HG02981 (cell line): ENCODE measurements at regions not wholly inside any gene's neighbourhood (a gene's known extent, or its start where the extent isn't known, plus 50 kb on each side); places are given as distances from the start of the nearest gene placed in this dataset.

Source experiments
- ATAC-seq: cut with Tn5 transposase; IDR thresholded peaks from one replicate; pipeline ENCODE4 v1.9.1; 2021; ENCODE audit warnings: mild to moderate bottlenecking, moderate library complexity; ENCODE audit not compliant: unreplicated experiment

GRCh38 chr16:86052115-86052670 lies 153.2 kb downstream of the IRF8 start:
- ATAC-seq = no peak

DNA sequence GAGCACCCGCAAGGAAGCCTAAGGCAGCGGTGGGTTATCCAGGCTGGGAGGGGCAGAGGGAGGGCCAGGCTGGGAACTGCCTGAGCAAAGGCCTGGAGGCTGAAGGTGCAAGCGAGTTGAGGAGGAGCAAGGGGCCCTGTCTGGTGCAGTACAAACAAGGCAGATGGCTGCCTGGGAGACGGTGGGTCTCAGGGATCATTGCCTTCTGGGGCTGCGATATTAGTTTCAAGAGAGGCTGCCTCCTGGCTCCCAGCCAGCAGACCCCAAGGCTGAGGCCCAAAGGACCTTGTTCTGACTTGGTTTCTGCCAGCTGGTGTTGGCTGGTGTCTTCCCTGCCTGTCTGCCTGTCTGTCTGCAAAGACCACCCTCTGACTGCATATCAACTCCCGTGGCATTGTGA lies 154.0 kb downstream of the IRF8 start:
- ATAC-seq = no peak

DNA sequence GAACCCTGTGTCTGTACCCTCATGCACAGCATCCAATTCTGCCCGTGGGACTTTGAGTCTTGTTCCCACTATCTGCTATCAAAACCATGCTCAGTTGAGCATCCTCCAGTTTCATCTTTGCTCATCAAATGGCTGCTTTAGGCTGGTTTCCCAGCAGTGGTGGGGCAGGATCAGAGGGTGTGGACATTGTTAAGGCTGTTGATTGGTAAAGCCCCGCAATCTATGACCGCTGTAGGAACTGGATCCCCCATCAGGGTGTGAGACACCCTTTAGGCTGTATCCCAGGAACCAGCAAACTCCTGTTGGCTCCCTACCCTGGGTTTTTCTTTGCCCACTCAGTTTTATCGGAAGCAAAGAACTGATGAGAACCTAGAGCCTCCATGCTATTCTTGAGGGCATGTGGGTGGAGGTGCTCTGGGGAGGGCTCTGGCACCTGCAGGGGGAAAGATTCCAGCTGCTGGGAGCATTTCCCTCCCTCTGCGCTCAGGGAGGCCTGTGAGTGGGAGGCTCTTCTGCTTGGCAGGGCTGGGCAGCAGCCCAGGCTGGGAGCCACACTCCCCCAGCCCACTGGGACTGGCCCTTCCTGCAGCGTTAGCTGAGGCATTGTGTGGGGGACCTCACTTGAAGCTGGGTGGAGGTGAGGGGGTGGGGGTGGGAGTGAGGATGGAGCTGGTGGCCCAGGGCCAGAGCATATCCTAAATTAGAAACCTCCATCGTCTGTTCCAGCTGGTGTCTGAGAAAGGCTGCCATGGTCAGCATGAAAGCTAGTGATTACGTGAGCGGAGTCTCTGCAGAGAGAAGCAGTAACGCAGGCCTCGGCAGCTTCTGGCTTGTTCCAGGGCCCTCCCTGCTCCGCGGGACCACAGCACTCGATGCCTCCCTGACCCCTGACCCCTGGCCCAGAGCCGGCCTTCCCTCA lies 160.6 kb downstream of the IRF8 start:
- ATAC-seq = no peak

DNA sequence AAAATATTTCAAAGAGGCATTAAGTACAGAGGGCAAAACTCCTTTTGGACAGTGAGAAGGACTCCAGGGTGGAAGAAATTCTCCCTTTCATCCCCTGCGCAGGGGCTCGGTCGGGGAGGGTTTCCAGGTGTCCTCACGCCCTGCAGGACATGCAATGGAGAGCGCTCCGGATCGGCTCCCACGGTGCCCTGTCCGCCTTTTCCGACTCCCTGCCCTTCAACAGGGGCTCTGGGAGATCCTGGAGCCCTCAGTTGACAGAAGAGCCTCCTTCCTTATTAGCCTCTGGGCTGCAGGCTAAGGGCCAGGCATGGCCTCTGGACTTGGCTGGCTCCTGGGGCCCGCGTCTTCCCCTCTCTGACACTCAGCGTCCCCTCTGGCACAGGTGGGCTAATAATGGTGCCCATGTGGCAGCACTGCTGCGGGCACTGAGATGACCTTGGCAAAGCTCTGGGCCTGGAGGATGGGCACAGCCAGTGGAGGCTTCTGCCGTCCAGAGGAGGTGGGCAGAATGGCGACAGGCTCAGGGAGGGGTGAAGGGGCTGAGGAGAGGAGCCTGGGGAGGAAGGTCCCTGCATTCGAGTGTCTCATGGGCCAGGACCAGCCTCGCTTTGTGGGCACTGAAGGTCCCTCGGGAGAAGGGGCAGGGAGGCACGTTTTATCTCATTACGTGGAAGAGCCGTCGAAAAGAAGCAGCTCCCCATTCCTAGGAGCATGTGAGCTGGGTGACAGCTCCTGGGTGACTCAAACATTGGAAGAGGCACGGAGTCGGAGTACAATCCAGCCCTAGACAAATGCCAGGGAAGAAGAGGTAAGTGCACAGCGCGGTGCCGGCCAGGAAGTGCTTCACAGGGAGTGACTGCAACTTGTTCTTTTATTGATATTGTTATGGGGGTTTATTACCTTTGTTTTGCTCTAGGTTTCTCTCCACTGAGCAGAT lies 161.7 kb downstream of the IRF8 start:
- no peak for ATAC-seq

- ATAC-seq = no peak
Observed at GRCh38 chr16:86061318-86061695, 162.3 kb downstream of the IRF8 start.

DNA sequence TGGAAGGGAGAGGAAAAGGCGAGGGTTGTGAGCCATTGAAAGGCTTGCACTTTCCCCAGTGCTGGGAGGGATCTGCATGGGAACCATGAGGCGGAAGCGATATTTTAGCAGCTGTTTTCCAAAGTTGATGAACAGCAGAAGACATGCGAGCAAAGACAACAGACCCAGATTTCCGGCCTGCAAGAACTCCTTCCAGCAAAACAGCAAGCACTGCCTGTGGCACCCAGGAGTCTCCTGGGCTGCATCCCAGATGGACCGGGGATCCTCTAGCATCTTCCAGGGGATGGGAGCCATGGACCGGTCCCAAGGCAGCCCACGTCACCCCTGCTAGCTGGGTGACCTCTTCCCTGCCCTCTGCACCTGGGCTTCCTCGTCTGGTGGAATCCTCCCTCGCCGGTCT lies 162.8 kb downstream of the IRF8 start:
- no peak for ATAC-seq

DNA sequence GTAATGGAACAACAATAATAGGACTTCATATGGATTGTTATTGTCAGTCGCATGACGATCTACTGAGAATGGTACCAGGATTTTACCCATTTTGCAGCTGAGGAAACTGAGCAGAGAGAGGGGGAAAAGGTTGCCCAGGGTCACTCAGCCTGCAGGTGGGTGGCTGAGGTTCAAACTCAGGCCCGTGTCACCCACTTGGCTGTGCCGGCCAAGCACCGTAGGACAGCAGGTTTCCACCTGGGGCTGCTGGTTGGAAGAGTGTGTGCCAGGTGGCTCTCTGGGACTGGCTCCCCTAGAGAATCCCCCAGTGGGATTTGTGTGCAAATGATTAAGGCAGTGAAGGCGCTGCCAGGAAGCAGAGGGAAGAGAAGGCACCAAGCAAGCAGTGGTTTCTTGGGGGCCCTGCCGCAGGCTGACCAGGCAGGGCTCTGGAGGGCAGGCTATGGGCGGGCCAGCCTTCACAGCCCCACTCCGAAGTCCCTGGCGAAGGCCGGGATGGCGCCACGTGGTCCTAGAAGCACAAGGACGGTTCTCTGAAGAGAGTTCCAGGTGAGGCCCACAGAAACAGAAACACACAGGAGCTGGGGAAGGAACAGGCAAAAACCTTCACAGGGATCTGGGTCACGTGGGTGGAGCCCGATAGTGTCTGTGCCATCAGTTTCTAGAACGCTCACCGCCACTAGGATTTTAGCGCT lies 163.5 kb downstream of the IRF8 start:
- ATAC-seq = no peak

- ATAC-seq = no peak
Observed at GRCh38 chr16:86063760-86064405, 164.9 kb downstream of the IRF8 start.

DNA sequence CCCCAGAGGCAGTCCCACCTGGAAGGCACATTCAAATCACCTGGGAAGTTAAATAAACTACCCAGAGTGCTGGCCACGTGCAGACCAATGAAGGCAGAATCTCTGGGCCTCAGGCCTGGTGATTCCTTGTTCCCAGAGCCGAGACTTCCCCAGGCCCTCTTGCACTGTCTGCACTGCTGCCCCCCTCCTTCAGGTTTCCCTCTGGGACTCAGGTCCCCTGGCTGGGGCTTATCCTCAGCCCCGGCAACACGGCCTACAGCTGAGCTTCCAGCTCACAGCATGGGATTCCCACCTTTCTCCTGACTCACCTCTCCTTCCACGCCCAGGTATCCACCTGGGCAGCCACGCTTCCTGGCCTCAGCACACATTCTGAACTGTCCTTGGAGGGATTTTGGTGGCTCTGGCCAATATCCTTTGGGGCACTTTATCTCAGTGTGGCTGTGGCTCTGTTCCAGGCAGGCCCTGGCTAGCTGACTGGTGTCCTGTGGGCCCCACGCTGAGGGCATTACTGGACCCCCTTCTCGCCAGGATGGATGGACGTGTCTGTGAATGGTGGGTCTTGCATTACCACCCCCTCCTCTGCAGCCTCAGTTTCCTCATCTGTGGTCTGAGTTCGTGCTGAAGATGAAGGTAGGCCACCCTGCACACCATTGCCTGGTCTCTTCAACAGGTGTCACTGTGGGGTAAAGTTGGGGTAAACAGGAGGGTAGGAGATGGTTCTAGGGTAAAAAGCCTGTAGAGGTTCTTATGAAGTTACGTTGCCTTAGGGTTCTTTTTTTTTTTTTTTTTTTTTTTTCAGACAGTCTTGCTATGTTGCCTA lies 165.7 kb downstream of the IRF8 start:
- ATAC-seq = no peak

DNA sequence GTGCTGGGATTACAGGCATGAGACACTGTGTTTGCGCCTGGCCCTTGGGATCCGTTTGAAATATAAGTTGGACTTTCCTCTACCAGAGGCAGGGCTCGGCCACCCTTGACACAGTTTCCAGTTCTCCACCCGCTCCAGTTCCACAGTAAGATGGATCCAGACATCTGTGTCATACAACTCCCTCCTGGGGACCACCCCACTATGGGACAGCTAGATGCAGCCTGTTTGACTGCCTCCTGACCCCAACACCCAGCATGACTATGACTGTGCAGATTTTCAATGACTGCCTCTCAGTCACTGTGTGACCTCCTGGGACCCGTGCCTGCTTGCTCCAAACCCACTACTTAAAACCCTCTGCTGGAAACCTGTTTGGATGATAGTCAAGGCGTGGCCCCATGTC lies 166.7 kb downstream of the IRF8 start:
- no peak for ATAC-seq

- no peak for ATAC-seq
Observed at GRCh38 chr16:86066811-86067210, 167.8 kb downstream of the IRF8 start.

- no peak for ATAC-seq
Observed at GRCh38 chr16:86067516-86067915, 168.6 kb downstream of the IRF8 start.

DNA sequence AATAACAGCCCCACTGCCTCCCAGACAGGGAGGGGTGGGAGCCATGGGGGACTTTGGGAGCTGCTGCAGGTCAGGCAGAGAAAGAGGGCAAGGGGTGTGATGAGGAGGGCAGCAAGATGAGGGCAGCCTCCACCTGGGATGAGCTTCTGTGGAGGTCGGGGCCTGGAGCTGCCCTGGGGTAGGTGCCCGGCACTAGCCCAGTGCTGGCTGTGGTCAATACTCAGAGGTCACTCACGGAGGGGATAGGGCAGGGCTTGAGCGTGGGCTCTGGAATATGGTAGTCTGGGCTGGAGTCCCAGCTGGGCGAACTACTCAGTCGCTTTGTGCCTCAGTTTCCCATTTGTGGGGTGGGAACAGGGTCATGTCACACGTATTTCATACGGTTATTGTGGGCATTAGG lies 169.0 kb downstream of the IRF8 start:
- ATAC-seq = no peak

- no peak for ATAC-seq
Observed at GRCh38 chr16:86068722-86069121, 169.8 kb downstream of the IRF8 start.

- no peak for ATAC-seq
Observed at GRCh38 chr16:86069736-86070298, 170.9 kb downstream of the IRF8 start.

GRCh38 chr16:86070484-86070883 lies 171.5 kb downstream of the IRF8 start:
- ATAC-seq = no peak

GRCh38 chr16:86070971-86071370 lies 172.0 kb downstream of the IRF8 start:
- ATAC-seq = no peak

DNA sequence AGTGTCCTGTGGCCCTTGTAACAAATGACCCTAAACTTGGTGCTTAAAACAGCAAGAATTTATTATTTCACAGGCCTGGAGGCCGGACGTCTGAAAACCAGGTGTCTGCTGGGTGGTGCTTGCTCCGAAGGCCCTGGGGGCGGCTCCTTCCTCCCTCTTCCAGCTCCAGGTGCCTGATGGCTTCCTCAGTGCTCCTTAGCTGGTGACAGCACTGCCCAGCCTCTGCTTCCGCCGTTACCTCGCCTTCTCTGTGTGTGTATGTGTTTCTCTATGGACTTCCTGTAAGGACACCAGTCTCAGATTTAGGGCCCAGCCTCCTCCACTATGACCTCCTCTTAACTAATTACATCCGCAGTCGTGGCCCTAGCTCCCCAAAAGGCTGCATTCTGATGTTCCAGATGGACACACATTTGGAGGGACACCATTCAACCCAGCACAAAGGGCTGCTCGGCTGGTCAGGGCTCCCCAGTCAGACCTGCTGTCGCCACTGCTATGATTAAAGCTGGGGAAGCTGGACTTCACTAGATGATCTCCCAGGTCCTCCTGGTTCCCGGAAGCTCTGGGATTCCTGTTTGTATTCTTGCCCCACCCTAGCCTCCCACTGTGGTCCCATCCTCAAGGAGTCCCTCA lies 172.8 kb downstream of the IRF8 start:
- ATAC-seq = no peak
